WTC11 (cell line): ENCODE measurements at regions not wholly inside any gene's neighbourhood (a gene's known extent, or its start where the extent isn't known, plus 50 kb on each side); places are given as distances from the start of the nearest gene placed in this dataset.

Experiments used
- ATAC-seq: fragments of 200-7000 bp; cut with Tn5 transposase; 2 replicates; pipeline ENCODE4 v1.10.0; 2021; ENCODE audit warnings: mild to moderate bottlenecking, moderate library complexity
- CTCF ChIA-PET: fragments of 300-600 bp; sonication (Branson Sonifier 250); formaldehyde crosslinking; loops from one replicate; lab custom pipeline; 2021; ENCODE audit warnings: antibody characterized with exemption; lab: Charles Lee
- POLR2A ChIA-PET: fragments of 350-600 bp; sonication (Branson Sonifier 250); formaldehyde crosslinking; loops from one replicate; lab custom pipeline; 2021; ENCODE audit warnings: antibody characterized with exemption; lab: Charles Lee
- DNase-seq: peaks from one replicate; pipeline ENCODE4 v3.0.0; 2021; ENCODE audit warnings: low spot score
- H3K27ac Mint-ChIP-seq: 2 replicates; pipeline ENCODE4 v1.8.0; 2021; ENCODE audit warnings: mixed read lengths
- H3K27me3 Mint-ChIP-seq: 2 replicates; pipeline ENCODE4 v1.8.0; 2021; ENCODE audit warnings: low read depth, mild to moderate bottlenecking, moderate library complexity, mixed read lengths
- H3K36me3 Mint-ChIP-seq: 2 replicates; pipeline ENCODE4 v1.8.0; 2021; ENCODE audit warnings: mixed read lengths
- H3K4me1 Mint-ChIP-seq: 2 replicates; pipeline ENCODE4 v1.8.0; 2022; ENCODE audit warnings: mixed read lengths
- H3K4me3 Mint-ChIP-seq: 2 replicates; pipeline ENCODE4 v1.8.0; 2021; ENCODE audit warnings: mild to moderate bottlenecking, moderate library complexity, mixed read lengths
- H3K9me3 Mint-ChIP-seq: 2 replicates; pipeline ENCODE4 v1.8.0; 2021; ENCODE audit warnings: mixed read lengths
- AR ChIP-seq: fragments of 250-450 bp; sonication (Bioruptor Pico); IDR thresholded peaks from 2 replicates; pipeline ENCODE4 v1.9.0; 2021; ENCODE audit warnings: mild to moderate bottlenecking
- ATF3 ChIP-seq: sonication (generic); formaldehyde crosslinking; conservative IDR thresholded peaks from 2 replicates; pipeline ENCODE4 v1.8.1; 2022; ENCODE audit warnings: mild to moderate bottlenecking, missing genetic modification reagents
- ATF6 ChIP-seq: sonication (generic); formaldehyde crosslinking; IDR thresholded peaks from 2 replicates; pipeline ENCODE4 v1.8.1; 2023; ENCODE audit warnings: mild to moderate bottlenecking, missing genetic modification reagents
- CDX4 ChIP-seq: fragments of 250-450 bp; sonication (Bioruptor Pico); IDR thresholded peaks from 2 replicates; pipeline ENCODE4 v1.9.0; 2021; ENCODE audit warnings: moderate library complexity, mild to moderate bottlenecking, inconsistent platforms, borderline replicate concordance
- CTCF ChIP-seq: fragments of 200-600 bp; IDR thresholded peaks from 2 replicates; pipeline ENCODE4 v1.8.0; 2022; ENCODE audit warnings: antibody characterized with exemption
- ELF4 ChIP-seq: sonication (generic); formaldehyde crosslinking; IDR thresholded peaks from 2 replicates; pipeline ENCODE4 v1.8.1; 2022; ENCODE audit warnings: low read depth, mild to moderate bottlenecking, moderate library complexity, missing genetic modification reagents
- GRHL2 ChIP-seq: fragments of 250-450 bp; sonication (Bioruptor Pico); IDR thresholded peaks from 2 replicates; pipeline ENCODE4 v1.8.0; 2022; ENCODE audit warnings: mild to moderate bottlenecking, moderate library complexity; ENCODE audit not compliant: insufficient replicate concordance, severe bottlenecking
- IRF1 ChIP-seq: sonication (generic); formaldehyde crosslinking; IDR thresholded peaks from 2 replicates; pipeline ENCODE4 v1.8.0; 2023; ENCODE audit warnings: missing genetic modification reagents
- PRRX2 ChIP-seq: fragments of 250-450 bp; sonication (Bioruptor Pico); IDR thresholded peaks from 2 replicates; pipeline ENCODE4 v1.8.0; 2021; ENCODE audit warnings: mild to moderate bottlenecking
- SMAD3 ChIP-seq: sonication (generic); formaldehyde crosslinking; IDR thresholded peaks from 2 replicates; pipeline ENCODE4 v1.8.0; 2022; ENCODE audit warnings: missing genetic modification reagents, mild to moderate bottlenecking, borderline replicate concordance
- SMAD4 ChIP-seq: sonication (generic); formaldehyde crosslinking; IDR thresholded peaks from 2 replicates; pipeline ENCODE4 v1.8.0; 2022; ENCODE audit warnings: mild to moderate bottlenecking, missing genetic modification reagents
- SOX15 ChIP-seq: fragments of 250-450 bp; sonication (Bioruptor Pico); IDR thresholded peaks from 2 replicates; pipeline ENCODE4 v1.9.0; 2021; ENCODE audit warnings: mild to moderate bottlenecking
- STAT6 ChIP-seq: sonication (generic); formaldehyde crosslinking; conservative IDR thresholded peaks from 2 replicates; pipeline ENCODE4 v1.8.1; 2023; ENCODE audit warnings: mild to moderate bottlenecking, low read depth, missing genetic modification reagents, moderate library complexity
- TEAD1 ChIP-seq: sonication (generic); formaldehyde crosslinking; IDR thresholded peaks from 2 replicates; pipeline ENCODE4 v1.8.0; 2022; ENCODE audit warnings: mild to moderate bottlenecking, missing genetic modification reagents
- TP53 ChIP-seq: sonication (generic); formaldehyde crosslinking; IDR thresholded peaks from 2 replicates; pipeline ENCODE4 v1.8.1; 2023; ENCODE audit warnings: mild to moderate bottlenecking, missing genetic modification reagents
- ZBTB43 ChIP-seq: sonication (generic); formaldehyde crosslinking; IDR thresholded peaks from 2 replicates; pipeline ENCODE4 v1.8.1; 2023; ENCODE audit warnings: mild to moderate bottlenecking, missing genetic modification reagents
- ZMAT4 ChIP-seq: fragments of 250-450 bp; sonication (Bioruptor Pico); IDR thresholded peaks from 2 replicates; pipeline ENCODE4 v1.9.0; 2021; ENCODE audit warnings: mild to moderate bottlenecking
- ZNF138 ChIP-seq: sonication (generic); formaldehyde crosslinking; conservative IDR thresholded peaks from 2 replicates; pipeline ENCODE4 v1.8.1; 2022; ENCODE audit warnings: mild to moderate bottlenecking, moderate library complexity, missing genetic modification reagents
- ZNF219 ChIP-seq: sonication (generic); formaldehyde crosslinking; IDR thresholded peaks from 2 replicates; pipeline ENCODE4 v1.8.0; 2023; ENCODE audit warnings: missing genetic modification reagents, mild to moderate bottlenecking, borderline replicate concordance
- ZNF232 ChIP-seq: sonication (generic); formaldehyde crosslinking; IDR thresholded peaks from 2 replicates; pipeline ENCODE4 v1.8.0; 2022; ENCODE audit warnings: mild to moderate bottlenecking, missing genetic modification reagents

GRCh38 chr3:40771112-40771511 lies 246.4 kb downstream of the ZNF621 start:
- H3K27ac Mint-ChIP-seq: no peak overlapping the region
- ATAC-seq (no peak), DNase-seq (no peak)
- ChIA-PET CTCF (interaction anchor here (0.5 kb wide), 1 partner anchor 996 kb away, joined by 4 read pairs; no protein-coding TSS in a partner anchor), POLR2A (no interaction called here)
- no peak overlapping the region for H3K4me3 Mint-ChIP-seq
- H3K9me3 Mint-ChIP-seq: peaks cover 8% of the 10 kb centered on the region; the same call in 1 of the 2 replicates
- H3K27me3 Mint-ChIP-seq: no peaks in the 10 kb centered on the region; the same call in 1 of the 2 replicates
- no peaks in the 10 kb centered on the region for H3K36me3 Mint-ChIP-seq
- no peak for TF ChIP-seq ZNF219
- TF ChIP-seq CTCF: no peak
- TF ChIP-seq ZBTB43: no peak
- no peak for TF ChIP-seq ATF6
- TF ChIP-seq ATF3 (CRISPR knock-in tag): no peak
- no peak for TF ChIP-seq ELF4 (CRISPR knock-in tag)
- TF ChIP-seq CDX4 (CRISPR knock-in tag): no peak
- TF ChIP-seq ZNF232: no peak
- no peak for TF ChIP-seq AR
- no peak for TF ChIP-seq ZMAT4 (CRISPR knock-in tag)
- TF ChIP-seq ZNF138 (CRISPR knock-in tag): no peak
- TF ChIP-seq GRHL2 (CRISPR knock-in tag): no peak
- no peak for TF ChIP-seq PRRX2 (CRISPR knock-in tag)
- no peak for TF ChIP-seq TP53 (CRISPR knock-in tag)
- TF ChIP-seq SMAD4: no peak
- TF ChIP-seq TEAD1 (CRISPR knock-in tag): no peak
- TF ChIP-seq SOX15 (CRISPR knock-in tag): no peak
- TF ChIP-seq SMAD3 (CRISPR knock-in tag): no peak
- no peak for TF ChIP-seq STAT6 (CRISPR knock-in tag)
- no peak for TF ChIP-seq IRF1 (CRISPR knock-in tag)
- no peaks in the 10 kb centered on the region; the same call in 1 of the 2 replicates for H3K4me1 Mint-ChIP-seq
